ENCODE measurements at regions not wholly inside any gene's neighbourhood (a gene's known extent, or its start where the extent isn't known, plus 50 kb on each side); places are given as distances from the start of the nearest gene placed in this dataset.

- ATAC-seq: peak; percentile 50 to 65
- Histone ChIP-seq H3K4me3 (peak overlapping the region; percentile 29 to 54 (median 32)), H3K27ac (peak overlapping the region; percentile 1 to 43 (median 36)), H3K36me3 (no peaks in the 10 kb centered on the region), H3K27me3 (no peaks in the 10 kb centered on the region), H3K4me1 (peaks cover 16 to 17% of the 10 kb centered on the region in 2 donors), H3K9me3 (no peaks in the 10 kb centered on the region)
- TF ChIP-seq CTCF (IDR thresholded peaks at IDR 0.05 in 4 of 5, conservative IDR thresholded peaks at IDR 0.05 in 1 of 5): no peak
- no peak for TF ChIP-seq POLR2A (IDR thresholded peaks at IDR 0.05)
- in situ Hi-C loops (cut with MboI; ENCODE audit: low sequenced_read_pairs in 4 of 4): loop anchor here in 2 of 4 donors (25.0 kb wide), 2 partner anchors 925 to 1750 kb away; no protein-coding TSS in a partner anchor
- DNase-seq: no peak
- intact Hi-C loops (cut with DNase I; ENCODE audit: low total_unique reads): no loop called here
Measured at GRCh38 chr6:164911873-164912580, 397.4 kb downstream of the C6orf118 start.

GRCh38 chr6:164911151-164911550, 398.3 kb downstream of the C6orf118 start:
- TF ChIP-seq CTCF (IDR thresholded peaks at IDR 0.05 in 4 of 5, conservative IDR thresholded peaks at IDR 0.05 in 1 of 5) (no peak), POLR2A (IDR thresholded peaks at IDR 0.05) (no peak)
- ATAC-seq (no peak), DNase-seq (no peak)
- in situ Hi-C loops (cut with MboI; ENCODE audit: low sequenced_read_pairs in 4 of 4): loop anchor here in 2 of 4 donors (25.0 kb wide), 2 partner anchors 924 to 1749 kb away; no protein-coding TSS in a partner anchor
- Histone ChIP-seq H3K4me1 (peaks cover 16 to 17% of the 10 kb centered on the region in 2 donors), H3K27ac (peak overlapping the region in 3 of 4 donors; percentile 1 to 37 (median 35)), H3K4me3 (peak overlapping the region in 2 of 4 donors; percentile 32 to 54), H3K9me3 (no peaks in the 10 kb centered on the region), H3K27me3 (no peaks in the 10 kb centered on the region), H3K36me3 (no peaks in the 10 kb centered on the region)
- intact Hi-C loops (cut with DNase I; ENCODE audit: low total_unique reads): no loop called here

- DNase-seq: no peak
- no peak for ATAC-seq
- no peaks in the 10 kb centered on the region for H3K36me3 ChIP-seq
- no peak overlapping the region for H3K27ac ChIP-seq
- intact Hi-C loops (cut with DNase I; ENCODE audit: low total_unique reads) (no loop called here), in situ Hi-C loops (cut with MboI; ENCODE audit: low sequenced_read_pairs in 4 of 4) (loop anchor here in 2 of 4 donors (25.0 kb wide), 2 partner anchors 919 to 1744 kb away; no protein-coding TSS in a partner anchor)
- peaks cover 7 to 8% of the 10 kb centered on the region in 2 donors for H3K4me1 ChIP-seq
- no peaks in the 10 kb centered on the region for H3K27me3 ChIP-seq
- TF ChIP-seq CTCF (IDR thresholded peaks at IDR 0.05 in 4 of 5, conservative IDR thresholded peaks at IDR 0.05 in 1 of 5) (no peak), POLR2A (IDR thresholded peaks at IDR 0.05) (no peak)
- H3K4me3 ChIP-seq: no peak overlapping the region
- no peaks in the 10 kb centered on the region for H3K9me3 ChIP-seq
Measured at GRCh38 chr6:164906766-164907165, 402.6 kb downstream of the C6orf118 start.

GRCh38 chr6:164905311-164905710, 404.1 kb downstream of the C6orf118 start:
- no peak for ATAC-seq
- intact Hi-C loops (cut with DNase I; ENCODE audit: low total_unique reads) (no loop called here), in situ Hi-C loops (cut with MboI; ENCODE audit: low sequenced_read_pairs in 4 of 4) (loop anchor here in 2 of 4 donors (25.0 kb wide), 2 partner anchors 918 to 1743 kb away; no protein-coding TSS in a partner anchor)
- TF ChIP-seq POLR2A (IDR thresholded peaks at IDR 0.05) (no peak), CTCF (IDR thresholded peaks at IDR 0.05 in 4 of 5, conservative IDR thresholded peaks at IDR 0.05 in 1 of 5) (no peak)
- Histone ChIP-seq H3K27me3 (no peaks in the 10 kb centered on the region), H3K4me3 (no peak overlapping the region), H3K36me3 (no peaks in the 10 kb centered on the region), H3K9me3 (no peaks in the 10 kb centered on the region), H3K27ac (no peak overlapping the region), H3K4me1 (no peaks in the 10 kb centered on the region)
- DNase-seq: no peak

Measured in gastrocnemius medialis (tissue), 4 donors.